OCI-LY7 (cell line): ENCODE measurements at regions not wholly inside any gene's neighbourhood (a gene's known extent, or its start where the extent isn't known, plus 50 kb on each side); places are given as distances from the start of the nearest gene placed in this dataset.

Source experiments
- EZH2phosphoT487 ChIP-seq: fragments of 200-600 bp; sonication (generic); IDR thresholded peaks from 2 replicates; pipeline ENCODE4 v1.6.1; 2018; ENCODE audit warnings: low read depth, borderline replicate concordance, mild to moderate bottlenecking, mixed run types, antibody characterized with exemption, low read length, moderate library complexity, mixed read lengths
- TF ChIP-seq, protein P1 (sequence below): fragments of 200-600 bp; sonication (generic); conservative IDR thresholded peaks from 2 replicates; pipeline ENCODE4 v1.5.1; 2014; ENCODE audit warnings: mild to moderate bottlenecking, antibody characterized with exemption, low read length, moderate library complexity, mixed read lengths

DNA sequence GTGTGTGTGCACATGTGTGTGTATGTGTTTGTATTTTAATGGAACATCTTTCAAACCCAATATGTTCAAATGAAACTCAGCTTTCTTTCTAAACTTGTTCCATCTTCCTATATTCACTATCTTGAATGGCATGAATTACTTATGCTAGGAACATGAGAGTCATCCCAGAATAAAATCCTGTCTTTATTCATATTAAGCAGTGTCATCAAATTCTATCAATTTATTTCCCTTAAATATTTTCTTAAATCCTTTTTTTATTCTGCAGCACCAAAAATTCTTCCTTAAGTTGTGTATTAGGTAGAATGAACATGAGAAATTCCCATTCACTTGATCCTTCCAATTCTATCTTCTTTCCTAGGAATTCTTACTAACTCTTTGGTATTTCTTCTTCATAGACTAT is 146.6 kb upstream of the PCDH15 start:
- TF ChIP-seq, protein P1, sequence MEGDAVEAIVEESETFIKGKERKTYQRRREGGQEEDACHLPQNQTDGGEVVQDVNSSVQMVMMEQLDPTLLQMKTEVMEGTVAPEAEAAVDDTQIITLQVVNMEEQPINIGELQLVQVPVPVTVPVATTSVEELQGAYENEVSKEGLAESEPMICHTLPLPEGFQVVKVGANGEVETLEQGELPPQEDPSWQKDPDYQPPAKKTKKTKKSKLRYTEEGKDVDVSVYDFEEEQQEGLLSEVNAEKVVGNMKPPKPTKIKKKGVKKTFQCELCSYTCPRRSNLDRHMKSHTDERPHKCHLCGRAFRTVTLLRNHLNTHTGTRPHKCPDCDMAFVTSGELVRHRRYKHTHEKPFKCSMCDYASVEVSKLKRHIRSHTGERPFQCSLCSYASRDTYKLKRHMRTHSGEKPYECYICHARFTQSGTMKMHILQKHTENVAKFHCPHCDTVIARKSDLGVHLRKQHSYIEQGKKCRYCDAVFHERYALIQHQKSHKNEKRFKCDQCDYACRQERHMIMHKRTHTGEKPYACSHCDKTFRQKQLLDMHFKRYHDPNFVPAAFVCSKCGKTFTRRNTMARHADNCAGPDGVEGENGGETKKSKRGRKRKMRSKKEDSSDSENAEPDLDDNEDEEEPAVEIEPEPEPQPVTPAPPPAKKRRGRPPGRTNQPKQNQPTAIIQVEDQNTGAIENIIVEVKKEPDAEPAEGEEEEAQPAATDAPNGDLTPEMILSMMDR: no peak
- no peak for TF ChIP-seq EZH2phosphoT487
